ENCODE measurements at regions not wholly inside any gene's neighbourhood (a gene's known extent, or its start where the extent isn't known, plus 50 kb on each side); places are given as distances from the start of the nearest gene placed in this dataset.
"Not testable (repeated sequence)": the region's sequence is repeated elsewhere in the genome, so short reads cannot be mapped to it uniquely, and the experiment has no call there.

GRCh38 chr7:19964246-19964645, 190.8 kb upstream of the TMEM196 start:
- DNase-seq (ENCODE audit: low read depth), result no peak
- TF ChIP-seq CTCF (IDR thresholded peaks at IDR 0.05; ENCODE audit: insufficient read depth, low read depth, low read length, missing control alignments), result no peak
- H3K4me3 ChIP-seq (ENCODE audit: low read depth, low read length), result no peak overlapping the region

- no peak for DNase-seq (ENCODE audit: low read depth)
- H3K4me3 ChIP-seq (ENCODE audit: low read depth, low read length), result no peak overlapping the region
- TF ChIP-seq CTCF (IDR thresholded peaks at IDR 0.05; ENCODE audit: insufficient read depth, low read depth, low read length, missing control alignments), result no peak
Observed at GRCh38 chr7:19963695-19964094, 190.3 kb upstream of the TMEM196 start.

GRCh38 chr7:19958309-19958896, 185.0 kb upstream of the TMEM196 start:
- DNase-seq (ENCODE audit: low read depth), result no peak
- no peak for TF ChIP-seq CTCF (IDR thresholded peaks at IDR 0.05; ENCODE audit: insufficient read depth, low read depth, low read length, missing control alignments)
- no peak overlapping the region for H3K4me3 ChIP-seq (ENCODE audit: low read depth, low read length)

GRCh38 chr7:19957664-19958063, 184.2 kb upstream of the TMEM196 start:
- no peak for DNase-seq (ENCODE audit: low read depth)
- TF ChIP-seq CTCF (IDR thresholded peaks at IDR 0.05; ENCODE audit: insufficient read depth, low read depth, low read length, missing control alignments), result no peak
- H3K4me3 ChIP-seq (ENCODE audit: low read depth, low read length), result no peak overlapping the region

GRCh38 chr7:19954166-19954565, 180.7 kb upstream of the TMEM196 start:
- H3K4me3 ChIP-seq (ENCODE audit: low read depth, low read length); DNase-seq (ENCODE audit: low read depth): not testable (repeated sequence)

- not testable (repeated sequence) for H3K4me3 ChIP-seq (ENCODE audit: low read depth, low read length); DNase-seq (ENCODE audit: low read depth)
Observed at GRCh38 chr7:19953411-19953810, 180.0 kb upstream of the TMEM196 start.

- DNase-seq (ENCODE audit: low read depth), result no peak
- H3K4me3 ChIP-seq (ENCODE audit: low read depth, low read length), result no peak overlapping the region
- no peak for TF ChIP-seq CTCF (IDR thresholded peaks at IDR 0.05; ENCODE audit: insufficient read depth, low read depth, low read length, missing control alignments)
Observed at GRCh38 chr7:19948160-19948559, 174.7 kb upstream of the TMEM196 start.

GRCh38 chr7:19944363-19945120, 171.1 kb upstream of the TMEM196 start:
- no peak overlapping the region for H3K4me3 ChIP-seq (ENCODE audit: low read depth, low read length)
- TF ChIP-seq CTCF (IDR thresholded peaks at IDR 0.05; ENCODE audit: insufficient read depth, low read depth, low read length, missing control alignments), result no peak
- no peak for DNase-seq (ENCODE audit: low read depth)

Measured in GM12865 (cell line).